SK-N-MC (cell line): ENCODE measurements at regions not wholly inside any gene's neighbourhood (a gene's known extent, or its start where the extent isn't known, plus 50 kb on each side); places are given as distances from the start of the nearest gene placed in this dataset.

Source experiments
- EZH2 ChIP-seq: fragments of 200-600 bp; sonication (generic); IDR thresholded peaks from one replicate; pipeline ENCODE4 v1.6.1; 2017; ENCODE audit warnings: antibody characterized with exemption
- POLR2AphosphoS5 ChIP-seq: IDR thresholded peaks from 2 replicates; pipeline ENCODE4 v1.6.1; 2012; ENCODE audit warnings: mild to moderate bottlenecking, low read depth, low read length, borderline replicate concordance

GRCh38 chr13:40148742-40149141 is 493.3 kb downstream of the COG6 start:
- TF ChIP-seq EZH2, result no peak
- TF ChIP-seq POLR2AphosphoS5, result no peak
